Kidney (tissue), 13 donors: ENCODE measurements at regions not wholly inside any gene's neighbourhood (a gene's known extent, or its start where the extent isn't known, plus 50 kb on each side); places are given as distances from the start of the nearest gene placed in this dataset.
"Not testable (repeated sequence)": the region's sequence is repeated elsewhere in the genome, so short reads cannot be mapped to it uniquely, and the experiment has no call there.

Source experiments
- DNase-seq, 5 donors: peaks; one replicate each; pipeline ENCODE4 v3.0.0-alpha.2; 2013 to 2020
- FAIRE-seq: peaks from 2 replicates; lab custom pipeline; 2012; peaks lifted over from hg19 to GRCh38; lab: Jason Lieb, UNC
- H3K27ac ChIP-seq, 2 donors: one replicate each; pipeline ENCODE4 v1.7.0; 2013; ENCODE audit warnings: low read depth in 2 of 2, low read length in 2 of 2, inconsistent platforms in 1 of 2
- H3K27me3 ChIP-seq: one replicate; pipeline ENCODE4 v1.7.1; 2013; ENCODE audit warnings: low read length, inconsistent platforms; ENCODE audit not compliant: control insufficient read depth, insufficient read depth
- H3K36me3 ChIP-seq, 3 donors: one replicate each; pipeline versions ENCODE4 v1.7.0 to v1.7.1; 2013; ENCODE audit warnings: low read length in 3 of 3, control low read depth in 1 of 3, inconsistent platforms in 1 of 3; ENCODE audit not compliant: insufficient read depth in 3 of 3, control insufficient read depth in 2 of 3
- H3K4me1 ChIP-seq, 3 donors: one replicate each; pipeline versions ENCODE4 v1.7.0 to v1.7.1; 2013; ENCODE audit warnings: low read length in 3 of 3, inconsistent platforms in 1 of 3, low read depth in 1 of 3; ENCODE audit not compliant: control insufficient read depth in 2 of 3, insufficient read depth in 2 of 3
- H3K4me3 ChIP-seq, 3 donors: one replicate each; pipeline versions ENCODE4 v1.7.0 to v1.8.1; 2013; ENCODE audit warnings: low read length in 3 of 3, control low read depth in 1 of 3, inconsistent platforms in 1 of 3
- H3K9ac ChIP-seq, 3 donors: one replicate each; pipeline versions ENCODE4 v1.7.0 to v1.7.1; 2013; ENCODE audit warnings: low read length in 3 of 3, control low read depth in 1 of 3, inconsistent platforms in 1 of 3
- H3K9me3 ChIP-seq, 3 donors: one replicate each; pipeline versions ENCODE4 v1.7.0 to v1.7.1; 2013; ENCODE audit warnings: low read length in 3 of 3, control low read depth in 1 of 3, inconsistent platforms in 1 of 3; ENCODE audit not compliant: control insufficient read depth in 2 of 3, insufficient read depth in 1 of 3
- CTCF ChIP-seq: IDR thresholded peaks from 3 replicates; pipeline ENCODE4 v1.5.1; 2012; ENCODE audit warnings: mild to moderate bottlenecking, moderate library complexity, borderline replicate concordance; ENCODE audit not compliant: insufficient read depth; ENCODE audit errors: extremely low read depth
- intact Hi-C: fragments of 100-400 bp; cut with DNase I; formaldehyde crosslinking; loops from one replicate; pipeline ENCODE4 v1.11.1; 2022
- donor health status: control.
- donor health status: control.
- donor health status: control.
- donor health status: control.
- donor health status: control.
- donor health status: DM: yes; HTN: yes; CAD: no.
- donor health status: Normal renal cell carcinoma (clear cell type).

GRCh38 chr13:66237411-66238062 is 992.6 kb downstream of the PCDH9 start:
- Histone ChIP-seq H3K4me1 (no peaks in the 10 kb centered on the region), H3K4me3 (no peak overlapping the region), H3K36me3 (no peaks in the 10 kb centered on the region), H3K27me3 (no peaks in the 10 kb centered on the region), H3K9me3 (no peaks in the 10 kb centered on the region), H3K9ac (no peak overlapping the region), H3K27ac (no peak overlapping the region)
- intact Hi-C loops, result no loop called here
- DNase-seq (no peak), FAIRE-seq (no peak)
- TF ChIP-seq CTCF, result no peak

DNA sequence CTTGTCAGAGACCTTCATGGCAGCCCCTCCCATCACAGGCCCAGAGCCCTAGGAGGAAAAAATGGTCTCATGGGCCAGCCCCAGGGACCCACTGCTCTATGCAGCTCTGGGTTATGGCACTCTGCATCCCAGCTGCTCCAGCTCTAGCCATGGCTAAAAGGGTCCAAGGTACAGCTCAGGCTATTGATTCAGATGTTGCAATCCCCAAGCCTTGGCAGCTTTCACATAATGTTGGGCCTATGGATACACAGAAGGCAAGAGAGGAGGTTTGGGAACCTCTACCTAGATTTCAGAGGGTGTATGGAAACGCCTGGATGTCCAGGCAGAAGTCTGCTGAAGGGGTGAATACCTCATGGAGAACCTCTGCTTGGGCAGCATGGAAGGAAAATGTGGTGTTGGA is 996.0 kb downstream of the PCDH9 start:
- TF ChIP-seq CTCF, result no peak
- Histone ChIP-seq H3K9me3 (no peaks in the 10 kb centered on the region), H3K27ac (no peak overlapping the region), H3K36me3 (no peaks in the 10 kb centered on the region), H3K27me3 (no peaks in the 10 kb centered on the region), H3K4me1 (no peaks in the 10 kb centered on the region), H3K4me3 (no peak overlapping the region), H3K9ac (no peak overlapping the region)
- FAIRE-seq (no peak), DNase-seq (no peak)
- intact Hi-C loops, result no loop called here

DNA sequence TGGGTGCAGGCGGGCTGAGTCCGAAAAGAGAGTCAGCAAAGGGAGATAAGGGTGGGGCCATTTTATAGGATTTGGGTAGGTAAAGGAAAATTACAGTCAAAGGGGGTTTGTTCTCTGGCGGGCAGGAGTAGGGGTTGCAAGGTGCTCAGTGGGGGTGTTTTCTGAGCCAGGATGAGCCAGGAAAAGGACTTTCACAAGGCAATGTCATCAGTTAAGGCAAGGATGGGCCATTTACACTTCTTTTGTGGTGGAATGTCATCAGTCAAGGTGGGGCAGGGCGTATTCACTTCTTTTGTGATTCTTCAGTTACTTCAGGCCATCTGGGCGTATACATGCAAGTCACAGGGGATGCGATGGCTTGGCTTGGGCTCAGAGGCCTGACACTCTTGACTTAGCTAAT is 998.2 kb downstream of the PCDH9 start:
- H3K9me3 ChIP-seq, H3K4me1 ChIP-seq, H3K27me3 ChIP-seq, H3K4me3 ChIP-seq, FAIRE-seq, H3K27ac ChIP-seq, H3K9ac ChIP-seq, intact Hi-C loops, DNase-seq, H3K36me3 ChIP-seq: not testable (repeated sequence)

GRCh38 chr13:66225072-66225471 is 1005.1 kb downstream of the PCDH9 start:
- DNase-seq, result peak in 2 of 5 donors; percentile 10 to 21
- H3K4me3 ChIP-seq, result no peak overlapping the region
- no peak for FAIRE-seq
- intact Hi-C loops, result no loop called here
- TF ChIP-seq CTCF, result no peak
- no peaks in the 10 kb centered on the region for H3K9me3 ChIP-seq
- H3K27ac ChIP-seq, result no peak overlapping the region
- no peaks in the 10 kb centered on the region for H3K4me1 ChIP-seq
- no peaks in the 10 kb centered on the region for H3K27me3 ChIP-seq
- H3K9ac ChIP-seq, result no peak overlapping the region
- H3K36me3 ChIP-seq, result no peaks in the 10 kb centered on the region
